NOMO-1 treated with dmso at 0.1 percent for 144 hours (cell line): ENCODE measurements at regions not wholly inside any gene's neighbourhood (a gene's known extent, or its start where the extent isn't known, plus 50 kb on each side); places are given as distances from the start of the nearest gene placed in this dataset.
"Not testable (repeated sequence)": the region's sequence is repeated elsewhere in the genome, so short reads cannot be mapped to it uniquely, and the experiment has no call there.

Experiments
- DNase-seq: peaks from one replicate; lab custom pipeline; 2025; ENCODE audit not compliant: unreplicated experiment; lab: John Stamatoyannopoulos, UW

- not testable (repeated sequence) for DNase-seq
These were observed 75.6 kb downstream of the MRPL39 start for GRCh38 chr21:25531538-25532250.

DNA sequence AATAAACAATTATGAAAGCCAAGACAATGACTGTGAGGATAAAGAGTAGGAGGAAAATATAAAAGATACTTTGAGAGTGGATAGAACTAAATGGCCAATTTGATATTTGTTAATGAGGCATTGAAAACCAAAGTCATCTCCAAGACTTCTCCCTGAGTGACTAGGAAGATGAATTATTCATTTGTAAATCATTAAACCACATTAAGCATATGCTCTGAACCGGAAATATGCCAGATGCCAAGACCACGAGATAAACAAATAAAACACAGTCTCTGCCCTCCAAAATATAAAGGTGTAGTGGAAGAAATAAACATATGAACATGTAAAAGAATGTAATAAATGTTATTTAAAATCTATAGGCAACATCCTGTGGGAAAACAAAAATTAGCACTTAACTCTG lies 78.8 kb downstream of the MRPL39 start:
- no peak for DNase-seq

DNA sequence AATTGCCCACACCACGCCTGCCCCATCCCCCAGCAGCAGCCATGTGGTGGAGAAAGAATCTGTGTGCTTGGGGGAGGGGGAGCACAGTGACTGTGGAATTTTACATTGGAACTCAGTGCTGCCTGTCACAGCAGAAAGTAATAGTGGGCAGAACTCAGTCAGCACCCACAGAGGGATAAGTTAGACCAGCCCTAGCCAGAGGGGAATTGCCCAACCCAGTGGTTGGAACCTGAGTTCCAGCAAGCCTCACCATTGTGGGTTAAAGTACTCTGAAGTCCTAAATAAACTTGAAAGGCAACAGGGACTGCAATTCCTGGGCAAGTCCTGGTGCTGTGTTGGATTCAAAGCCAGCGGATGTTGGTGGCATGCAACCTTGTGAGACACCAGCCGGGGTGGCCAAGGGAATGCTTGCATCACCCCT lies 88.8 kb downstream of the MRPL39 start:
- no peak for DNase-seq

GRCh38 chr21:25515484-25516405 lies 91.5 kb downstream of the MRPL39 start:
- no peak for DNase-seq

DNA sequence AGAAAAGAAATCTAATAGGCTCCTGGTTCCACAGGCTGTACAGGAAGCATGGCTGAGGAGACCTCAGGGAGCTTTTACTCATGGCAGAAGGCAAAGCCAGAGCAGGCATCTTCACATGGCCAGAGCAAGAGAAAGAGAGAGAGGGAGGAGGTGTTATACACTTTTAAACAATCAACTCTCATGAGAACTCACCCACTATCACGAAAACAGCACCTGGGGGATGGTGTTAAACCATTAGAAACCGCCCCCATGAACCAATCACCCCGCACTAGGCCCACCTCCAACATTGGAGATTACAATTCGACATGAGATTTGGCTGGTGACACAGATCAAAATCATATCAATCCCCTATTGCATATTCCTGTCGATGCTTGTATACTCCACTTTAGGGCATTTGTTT lies 93.5 kb downstream of the MRPL39 start:
- no peak for DNase-seq

DNA sequence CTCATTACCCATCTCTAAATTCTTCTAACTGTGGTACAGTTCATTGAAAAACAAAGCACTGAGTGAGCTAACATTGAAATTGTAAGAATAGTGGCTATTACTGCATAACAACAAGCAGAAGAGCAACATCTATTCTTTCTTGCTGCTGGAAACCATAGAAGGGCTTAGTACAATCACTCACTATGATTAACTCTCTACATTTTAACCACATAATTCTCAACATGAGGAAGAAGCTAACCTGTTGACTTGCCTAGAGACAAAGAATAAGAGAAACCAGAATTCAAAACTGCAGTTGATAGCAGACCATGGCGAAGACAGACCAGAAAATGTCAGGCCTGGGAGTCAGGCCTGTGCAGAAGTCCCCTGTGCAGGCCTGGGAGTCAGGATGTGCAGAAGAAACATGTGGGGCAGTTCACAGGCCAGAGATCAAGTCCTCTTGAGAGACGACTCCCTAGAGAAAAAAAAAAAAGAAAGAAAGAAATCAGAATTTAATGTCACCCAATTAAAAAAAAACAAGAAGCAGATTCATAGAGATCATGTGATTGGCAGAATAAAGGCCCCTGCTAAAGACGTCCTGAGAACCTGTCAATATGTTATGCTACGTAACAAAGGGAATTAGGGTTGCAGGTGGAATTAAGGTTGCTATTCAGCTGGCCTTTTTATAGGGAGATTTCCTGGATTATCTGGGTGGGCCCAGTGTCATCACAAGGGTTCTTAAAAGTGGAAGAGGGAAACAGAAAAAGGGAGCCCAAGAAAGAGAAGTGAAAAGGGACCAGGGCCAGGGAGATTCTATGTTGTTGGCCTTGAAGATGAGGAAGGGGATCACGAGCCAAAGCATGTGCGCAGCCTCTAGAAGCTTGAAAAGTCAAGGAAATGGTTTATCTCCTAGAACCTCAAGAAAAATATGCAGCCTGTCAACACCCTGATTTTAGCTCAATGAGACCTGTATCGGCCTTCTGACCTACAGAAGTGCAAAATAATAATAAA lies 94.9 kb downstream of the MRPL39 start:
- no peak for DNase-seq

DNA sequence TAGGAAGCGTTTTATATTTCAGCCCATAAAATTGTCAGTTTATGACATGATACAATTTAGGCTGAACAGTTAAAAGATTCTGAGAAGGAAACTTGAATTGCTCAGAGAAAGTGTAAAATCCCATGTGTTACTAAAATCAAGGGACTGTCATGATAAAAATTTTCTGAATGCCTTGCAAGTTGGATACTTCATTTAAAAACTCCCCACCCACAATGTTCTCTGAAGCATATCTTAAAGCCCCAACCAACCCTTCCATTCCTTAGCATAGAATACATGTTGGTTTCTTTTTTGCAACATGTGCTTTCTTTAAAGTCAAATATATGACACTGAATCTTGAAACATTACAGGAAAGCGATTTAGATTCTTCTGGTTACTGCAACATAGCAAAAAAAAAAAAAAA lies 97.4 kb downstream of the MRPL39 start:
- DNase-seq = no peak

DNA sequence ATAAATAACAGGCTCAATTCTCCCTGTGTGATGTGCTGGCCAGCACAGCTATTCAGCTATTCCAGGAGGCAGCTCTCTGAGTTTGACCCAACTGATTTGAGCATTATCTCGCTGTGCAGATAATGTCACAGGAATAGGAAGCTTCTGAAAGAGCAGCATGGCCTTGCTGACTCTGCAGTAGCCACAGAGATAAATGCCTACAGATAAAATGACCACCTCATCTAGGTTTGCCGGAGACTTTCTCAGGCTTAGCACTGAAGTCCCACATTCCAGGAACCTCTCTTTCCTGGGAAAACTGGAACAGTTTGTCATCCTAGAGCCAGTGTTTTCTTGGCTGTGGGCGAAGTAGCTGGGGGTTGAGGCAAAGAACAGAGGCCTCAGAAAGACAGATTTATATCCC lies 98.9 kb downstream of the MRPL39 start:
- DNase-seq = no peak

DNA sequence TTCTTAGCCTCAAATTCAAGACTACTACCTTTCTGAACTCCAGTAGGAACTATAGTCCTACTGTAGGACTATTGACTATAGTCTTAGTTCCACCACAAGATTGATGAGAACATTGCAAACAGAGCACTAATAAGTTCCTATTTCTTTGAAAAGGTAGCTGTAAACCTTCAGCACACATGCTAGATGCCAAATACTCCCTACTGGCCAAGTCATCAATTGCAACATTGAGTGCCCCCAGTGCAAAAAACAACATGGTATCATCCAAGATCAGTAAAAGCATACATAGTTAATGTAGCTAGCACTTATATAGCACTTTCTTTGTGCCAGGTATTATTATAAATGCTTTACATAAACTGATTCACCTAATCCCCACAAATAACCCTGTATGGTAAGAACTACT lies 99.8 kb downstream of the MRPL39 start:
- DNase-seq = no peak

- no peak for DNase-seq
These were observed 100.4 kb downstream of the MRPL39 start for GRCh38 chr21:25506887-25507286.

GRCh38 chr21:25506261-25506660 lies 101.0 kb downstream of the MRPL39 start:
- no peak for DNase-seq

DNA sequence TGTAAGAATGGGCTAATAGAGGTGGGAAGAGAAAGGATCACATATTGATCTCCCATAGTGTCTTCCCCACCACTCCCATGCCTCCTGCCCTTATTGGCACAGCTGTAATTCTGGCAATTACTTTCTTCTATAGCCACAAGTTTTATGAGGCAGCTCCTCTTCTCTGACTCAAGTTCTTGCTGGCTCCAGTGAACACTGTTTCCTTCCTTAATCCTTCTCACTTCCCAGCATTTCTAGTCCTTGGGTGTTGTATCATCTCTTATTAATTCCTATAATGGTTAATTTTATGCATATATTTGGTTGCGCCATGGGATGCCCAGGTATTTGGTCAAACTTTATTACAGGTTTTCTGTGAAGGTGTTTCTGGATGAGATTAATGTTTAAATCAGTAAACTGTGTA lies 103.3 kb downstream of the MRPL39 start:
- DNase-seq = no peak

- peak; percentile 38 for DNase-seq
These were observed 105.2 kb downstream of the MRPL39 start for GRCh38 chr21:25501996-25502665.

GRCh38 chr21:25501462-25501861 lies 105.8 kb downstream of the MRPL39 start:
- DNase-seq = no peak

DNA sequence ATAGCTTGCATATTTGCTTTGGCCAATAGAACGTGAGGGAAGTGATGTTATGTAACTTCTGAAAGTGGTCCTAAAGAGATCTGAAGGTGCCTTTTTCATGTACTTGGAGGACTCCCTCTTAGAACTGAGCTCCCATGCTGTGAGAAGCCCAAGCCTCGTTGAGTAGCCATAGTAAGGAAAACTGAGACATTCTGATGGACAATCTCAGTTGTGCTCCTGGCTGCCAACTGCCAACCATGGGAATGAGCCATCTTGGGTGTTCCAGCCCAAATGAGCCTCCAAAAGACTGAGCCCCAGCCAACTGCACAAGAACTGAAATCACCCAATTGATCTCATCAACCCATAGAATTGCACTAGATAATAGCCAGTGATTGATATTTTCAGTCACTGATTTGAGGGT lies 106.7 kb downstream of the MRPL39 start:
- DNase-seq = no peak

DNA sequence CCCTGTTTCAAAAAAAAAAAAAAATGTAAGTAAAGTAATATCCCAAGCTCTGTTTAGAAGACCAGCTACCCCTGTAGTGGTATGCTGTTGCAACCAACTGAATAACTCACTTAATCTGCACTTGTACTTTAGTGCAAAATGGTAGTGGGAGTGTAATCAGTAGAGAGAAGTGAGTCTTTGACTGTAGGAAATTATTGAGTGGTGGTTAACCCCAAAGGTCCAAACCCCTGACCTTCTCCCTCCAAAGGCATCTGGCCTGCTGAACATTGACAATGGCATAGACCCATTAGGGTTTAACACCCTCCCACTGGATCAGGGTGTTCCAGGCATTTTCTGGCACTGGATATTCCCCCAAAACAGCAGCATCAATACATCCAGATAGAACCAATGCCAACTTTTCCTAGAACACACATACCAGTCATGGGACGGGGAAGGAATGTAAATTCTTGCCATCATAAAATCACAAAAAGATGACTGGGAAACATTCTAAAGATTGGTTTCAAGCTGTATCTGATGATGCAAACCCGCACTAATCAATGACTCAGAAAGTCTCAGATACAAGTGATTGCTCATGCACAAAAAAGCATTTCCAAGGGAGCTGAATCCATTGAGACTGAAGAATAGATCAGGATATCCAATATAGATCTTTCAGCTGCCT lies 110.3 kb downstream of the MRPL39 start:
- DNase-seq = no peak

GRCh38 chr21:25494804-25495203 lies 112.5 kb downstream of the MRPL39 start:
- DNase-seq = no peak

DNA sequence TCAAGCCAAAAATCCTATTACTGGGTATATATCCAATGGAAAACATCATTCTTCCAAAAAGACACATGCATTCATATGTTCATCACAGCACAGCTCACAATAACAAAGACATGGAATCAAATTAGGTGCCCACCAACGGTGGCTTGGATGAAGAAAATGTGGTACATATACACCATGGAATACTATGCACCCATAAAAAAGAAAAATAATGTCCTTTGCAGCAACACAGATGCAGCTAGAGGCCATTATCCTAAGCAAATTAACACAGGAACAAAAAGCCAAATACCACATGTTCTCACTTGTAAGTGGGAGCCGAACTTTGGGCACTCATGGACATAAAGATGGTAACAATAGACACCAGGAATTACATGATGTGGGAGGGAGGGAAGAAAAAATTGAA lies 113.6 kb downstream of the MRPL39 start:
- no peak for DNase-seq

- DNase-seq = no peak
These were observed 116.0 kb downstream of the MRPL39 start for GRCh38 chr21:25491267-25491666.

DNA sequence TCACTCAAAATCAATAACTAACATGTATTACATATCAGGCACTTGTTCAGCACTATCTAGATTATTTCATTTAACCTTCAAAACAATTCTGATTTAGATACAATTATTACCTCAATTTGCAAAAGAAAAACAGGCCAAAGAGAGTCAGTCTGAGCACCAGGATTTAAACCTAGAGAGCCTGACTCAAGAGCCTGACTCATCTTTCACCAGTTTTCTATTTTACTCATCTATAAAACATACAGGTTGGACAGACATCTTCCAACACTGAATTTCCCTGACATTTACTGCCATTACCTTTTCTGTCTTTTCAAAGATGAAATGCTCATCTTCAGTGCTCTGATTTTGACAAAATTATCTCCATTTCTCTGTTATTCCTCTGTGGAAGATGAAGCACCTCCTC lies 116.5 kb downstream of the MRPL39 start:
- DNase-seq = no peak
